SKM-1 treated with dmso at 0.1 percent for 144 hours (cell line): ENCODE measurements at regions not wholly inside any gene's neighbourhood (a gene's known extent, or its start where the extent isn't known, plus 50 kb on each side); places are given as distances from the start of the nearest gene placed in this dataset.
"Not testable (repeated sequence)": the region's sequence is repeated elsewhere in the genome, so short reads cannot be mapped to it uniquely, and the experiment has no call there.

Experiments
- DNase-seq: peaks from one replicate; lab custom pipeline; 2025; ENCODE audit not compliant: unreplicated experiment; lab: John Stamatoyannopoulos, UW

DNA sequence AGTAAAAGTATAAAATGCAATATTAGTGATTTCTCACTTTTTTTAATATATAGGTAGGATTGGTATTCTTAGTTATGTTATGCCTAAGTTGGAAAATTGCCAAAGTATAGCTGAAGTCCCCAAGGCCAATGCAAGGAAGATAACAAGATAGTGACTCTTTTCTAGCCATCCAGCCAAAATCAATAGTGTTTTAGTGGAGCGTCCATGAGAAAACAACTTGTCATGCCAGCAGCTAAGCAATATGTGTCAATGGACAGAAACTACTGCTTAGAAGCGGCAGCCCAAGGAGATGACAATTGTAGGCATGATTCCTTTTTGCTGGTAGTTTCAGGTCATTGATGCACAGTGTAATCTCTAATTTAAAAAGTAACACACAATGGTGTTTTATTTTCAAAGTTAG is 1444.6 kb downstream of the SUCLG1 start:
- DNase-seq, result no peak

DNA sequence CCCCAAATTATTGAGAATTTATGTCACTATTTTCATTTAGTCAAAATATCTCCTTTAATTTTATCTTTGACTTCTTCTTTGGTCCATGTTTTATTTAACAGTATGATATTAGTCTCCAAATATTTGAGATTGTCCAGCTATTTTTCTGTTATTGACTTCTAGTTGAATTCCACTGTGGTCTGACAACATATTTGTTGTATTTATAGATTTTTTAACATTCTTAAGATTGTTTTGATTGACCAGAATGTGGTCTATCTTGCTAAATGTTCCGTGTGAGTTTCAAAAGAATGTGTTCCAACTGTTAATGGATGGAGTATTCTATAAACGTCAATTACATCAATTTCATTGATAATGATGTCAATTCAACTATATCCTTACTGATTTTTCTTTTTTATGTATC is 1452.1 kb downstream of the SUCLG1 start:
- DNase-seq, result no peak

DNA sequence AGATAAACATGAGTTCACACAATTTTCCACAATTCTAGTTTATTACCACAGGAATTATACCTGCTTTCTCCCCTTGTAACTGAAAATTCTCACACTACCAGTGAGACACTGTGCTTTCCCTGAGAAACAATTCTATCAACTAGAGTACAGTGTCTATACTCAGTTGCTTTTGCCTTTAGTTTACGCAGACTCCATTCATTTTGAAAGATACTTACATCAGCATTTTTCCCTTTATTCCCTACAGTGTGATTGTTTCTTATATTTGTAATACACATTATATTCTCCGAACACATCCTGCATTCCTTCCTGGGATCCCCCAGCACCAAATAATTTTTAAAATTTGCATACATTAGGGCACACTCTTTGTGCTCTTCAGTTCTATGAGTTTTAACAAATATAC is 1455.5 kb downstream of the SUCLG1 start:
- no peak for DNase-seq

- DNase-seq, result no peak
These were observed 1456.4 kb downstream of the SUCLG1 start for GRCh38 chr2:83002706-83003105.

GRCh38 chr2:82998781-82999180 is 1460.3 kb downstream of the SUCLG1 start:
- DNase-seq, result peak; percentile 100

DNA sequence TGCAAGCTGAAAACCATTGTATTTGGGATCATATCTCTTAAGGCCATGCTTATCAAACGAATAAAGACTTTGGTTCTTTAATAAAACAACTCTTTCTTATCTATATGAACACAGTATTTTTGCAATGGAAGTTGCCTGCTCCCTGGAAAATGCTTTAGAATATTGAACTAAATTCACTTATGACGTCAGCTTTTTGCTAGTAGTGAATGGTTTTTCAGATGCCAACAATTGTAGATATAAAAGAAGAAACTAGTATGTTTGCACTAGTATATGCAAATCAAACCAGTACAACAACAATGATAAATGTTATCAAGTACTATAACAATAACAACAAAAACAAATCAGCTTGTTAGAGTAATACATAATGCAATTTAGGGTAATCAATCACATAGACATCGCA is 1462.9 kb downstream of the SUCLG1 start:
- DNase-seq, result no peak

DNA sequence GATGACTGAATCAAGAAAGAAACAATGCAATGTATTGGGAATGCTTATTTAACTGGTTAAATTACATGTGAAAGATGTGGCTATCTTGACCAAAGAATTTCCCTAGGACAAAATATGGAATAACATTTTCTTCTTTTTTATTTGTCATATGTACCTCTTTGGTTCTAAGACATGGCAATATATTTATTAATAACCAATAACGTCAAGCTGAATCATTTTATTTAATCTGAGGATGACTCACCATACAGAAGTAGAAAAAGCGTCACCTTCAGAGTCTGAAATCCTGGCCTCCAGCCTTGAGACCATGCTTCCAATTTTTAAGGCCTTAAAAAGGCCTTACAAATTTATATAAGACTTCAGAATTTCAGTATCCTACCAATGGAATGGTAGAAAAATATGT is 1464.9 kb downstream of the SUCLG1 start:
- no peak for DNase-seq

DNA sequence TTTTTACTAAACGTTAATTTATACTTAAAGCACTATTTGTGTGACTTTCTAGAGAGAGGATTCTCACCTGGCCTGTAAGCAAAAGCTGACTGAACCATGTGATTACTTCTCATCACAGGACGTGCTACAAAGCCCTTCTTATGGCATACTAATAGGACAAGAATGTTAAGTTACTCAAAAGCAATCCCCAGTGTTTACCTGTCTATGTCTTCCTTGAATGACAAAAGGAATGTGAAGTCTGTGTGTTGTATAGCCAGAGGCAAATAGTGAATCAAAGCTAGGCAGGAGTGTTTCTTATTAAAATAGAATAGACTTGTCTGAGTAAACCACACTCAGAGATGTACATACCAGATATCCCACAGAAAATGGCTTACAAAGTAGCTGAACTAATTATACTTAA is 1465.5 kb downstream of the SUCLG1 start:
- DNase-seq, result no peak

DNA sequence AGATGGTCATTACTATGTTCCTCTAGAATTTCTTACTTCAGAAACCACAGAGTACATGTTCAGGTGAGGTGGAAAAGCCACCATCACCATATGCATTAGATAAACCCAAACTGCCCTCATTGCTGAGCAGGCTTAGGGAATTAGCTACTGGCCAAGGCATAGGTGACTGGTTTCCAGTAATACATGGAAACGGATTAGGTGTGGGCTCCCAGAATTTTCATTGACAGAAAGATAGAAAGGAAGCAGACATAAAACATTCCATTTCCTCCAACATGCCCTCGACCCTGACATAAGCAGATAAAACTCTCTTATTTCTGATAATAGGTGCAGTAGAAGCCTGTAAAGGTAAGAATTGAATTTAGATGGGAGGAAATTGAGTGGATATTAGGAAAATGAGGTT is 1466.1 kb downstream of the SUCLG1 start:
- DNase-seq, result no peak

- DNase-seq, result not testable (repeated sequence)
These were observed 1471.4 kb downstream of the SUCLG1 start for GRCh38 chr2:82987706-82988105.

DNA sequence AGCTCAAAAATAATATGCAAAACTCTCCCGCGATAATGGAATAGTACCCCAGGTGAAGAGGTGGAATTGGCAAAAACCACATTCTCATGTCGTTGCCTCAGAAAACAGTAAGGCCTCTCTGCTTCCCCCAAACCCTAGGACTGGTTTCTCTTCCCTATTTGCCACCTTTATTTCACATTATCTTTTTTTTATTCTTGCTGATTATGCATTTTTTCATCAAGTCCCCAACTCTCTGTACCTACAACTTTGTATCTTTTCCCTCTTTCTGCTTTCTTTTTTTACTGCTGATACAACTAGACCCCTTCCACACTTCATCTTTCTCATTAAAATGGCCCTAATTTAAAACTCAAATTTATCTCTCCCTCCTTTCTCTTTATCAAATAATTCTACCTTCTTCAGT is 1472.2 kb downstream of the SUCLG1 start:
- no peak for DNase-seq

DNA sequence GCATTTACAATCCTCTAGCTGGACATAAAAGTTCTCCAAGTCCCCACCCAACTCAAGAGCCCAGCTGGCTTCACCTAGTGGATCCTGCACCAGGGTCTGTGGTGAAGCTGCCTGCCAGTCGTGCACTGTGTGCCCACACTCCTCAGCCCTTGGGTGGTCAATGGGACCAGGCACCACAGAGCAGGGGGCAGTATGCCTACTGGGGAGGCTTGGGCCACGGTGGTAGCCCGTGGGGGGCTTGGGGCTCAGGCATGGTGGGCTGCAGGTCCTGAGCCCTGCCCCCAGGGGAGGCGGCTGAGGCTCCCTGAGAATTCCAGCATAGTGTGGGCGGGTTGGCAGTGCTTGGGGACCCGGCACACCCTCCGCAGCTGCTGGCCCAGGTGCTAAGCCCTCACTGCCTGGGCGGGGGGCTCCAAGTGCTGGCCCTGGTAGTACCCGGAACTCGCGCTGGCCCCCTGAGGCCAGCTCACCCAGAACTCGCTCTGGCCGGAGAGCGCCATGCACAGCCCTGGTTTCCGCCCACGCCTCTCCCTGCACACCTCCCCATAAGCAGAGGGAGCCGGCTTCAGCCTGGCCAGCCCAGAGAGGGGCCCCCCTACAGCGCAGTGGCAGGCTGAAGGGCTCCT is 1473.4 kb downstream of the SUCLG1 start:
- no peak for DNase-seq

GRCh38 chr2:82968358-82968757 is 1490.7 kb downstream of the SUCLG1 start:
- DNase-seq, result no peak

DNA sequence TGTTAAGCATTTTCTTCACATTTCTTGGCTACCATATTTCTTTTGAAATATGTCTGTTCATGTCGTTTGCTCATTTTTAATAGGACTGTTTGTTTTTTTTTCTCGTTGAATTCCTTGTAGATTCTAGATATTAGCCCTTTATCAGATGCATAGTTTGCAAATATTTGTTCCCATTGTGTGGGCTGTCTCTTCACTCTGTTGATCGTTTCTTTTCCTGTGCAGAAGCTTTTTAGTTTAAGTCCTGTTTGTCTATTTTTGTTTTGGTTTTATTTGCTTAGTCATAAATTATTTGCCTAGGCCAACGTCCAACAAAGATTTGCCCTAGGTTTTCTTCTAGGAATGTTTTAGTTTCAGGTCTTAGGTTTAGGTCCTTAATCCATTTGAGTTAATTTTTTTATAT is 1494.7 kb downstream of the SUCLG1 start:
- no peak for DNase-seq

DNA sequence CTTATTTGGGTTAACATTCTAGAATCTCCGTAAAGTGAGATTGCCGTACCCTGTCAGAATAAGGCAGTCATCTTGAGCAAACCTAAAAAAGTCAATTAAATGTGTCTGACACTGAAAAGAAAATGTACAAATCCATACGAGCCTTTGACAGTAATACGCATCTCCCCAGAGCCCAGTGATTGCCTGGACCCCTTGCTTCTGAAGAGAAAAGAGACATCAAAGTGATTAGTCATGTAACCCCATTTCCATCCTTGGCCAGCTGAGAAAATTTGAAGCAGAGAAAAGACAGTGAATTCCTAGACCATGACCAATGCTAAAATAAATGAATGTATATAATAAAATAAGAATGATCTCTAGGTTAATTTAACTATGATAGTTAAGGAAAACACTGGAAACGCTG is 1499.4 kb downstream of the SUCLG1 start:
- DNase-seq, result no peak

GRCh38 chr2:82954868-82955267 is 1504.2 kb downstream of the SUCLG1 start:
- DNase-seq, result no peak

GRCh38 chr2:82939211-82939610 is 1519.9 kb downstream of the SUCLG1 start:
- DNase-seq, result no peak

GRCh38 chr2:82938321-82938845 is 1520.7 kb downstream of the SUCLG1 start:
- not testable (repeated sequence) for DNase-seq

DNA sequence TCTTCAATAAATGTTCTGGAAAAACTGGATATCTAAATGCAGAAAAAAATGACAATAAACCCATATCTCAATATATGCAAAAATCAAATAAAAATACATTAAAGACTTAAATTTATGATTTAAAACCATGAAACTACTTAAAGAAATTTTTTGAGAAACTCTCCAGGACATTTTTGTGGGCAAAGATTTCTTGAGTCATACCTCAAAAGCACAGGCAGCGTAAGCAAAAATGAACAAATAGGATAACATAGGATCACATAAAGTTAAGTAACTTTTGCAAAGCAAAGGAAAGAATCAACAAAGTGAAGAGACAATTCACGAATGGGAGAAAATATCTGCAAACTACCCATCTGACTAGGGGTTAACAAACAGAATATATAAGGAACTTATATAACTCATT is 1545.5 kb downstream of the SUCLG1 start:
- no peak for DNase-seq

GRCh38 chr2:82896117-82896516 is 1563.0 kb downstream of the SUCLG1 start:
- DNase-seq, result no peak

DNA sequence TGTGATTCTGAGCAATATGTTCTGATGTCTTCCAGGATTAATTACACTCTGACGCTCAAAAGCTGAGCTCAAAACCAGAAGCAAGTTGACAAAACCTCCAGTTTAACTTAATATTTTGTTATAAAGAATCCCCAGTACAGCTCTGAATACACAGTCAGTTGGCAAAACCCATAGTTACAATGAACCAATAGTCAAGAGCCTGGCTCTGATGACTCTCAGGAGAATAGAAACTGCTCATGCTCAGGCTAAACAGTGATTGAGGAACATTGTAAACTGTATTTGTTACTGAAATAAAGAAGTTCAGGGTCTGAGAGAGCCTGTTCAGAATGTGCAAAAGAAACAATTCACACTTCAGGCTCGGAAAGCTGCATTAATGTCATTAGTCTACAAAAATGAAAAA is 1565.9 kb downstream of the SUCLG1 start:
- DNase-seq, result no peak

DNA sequence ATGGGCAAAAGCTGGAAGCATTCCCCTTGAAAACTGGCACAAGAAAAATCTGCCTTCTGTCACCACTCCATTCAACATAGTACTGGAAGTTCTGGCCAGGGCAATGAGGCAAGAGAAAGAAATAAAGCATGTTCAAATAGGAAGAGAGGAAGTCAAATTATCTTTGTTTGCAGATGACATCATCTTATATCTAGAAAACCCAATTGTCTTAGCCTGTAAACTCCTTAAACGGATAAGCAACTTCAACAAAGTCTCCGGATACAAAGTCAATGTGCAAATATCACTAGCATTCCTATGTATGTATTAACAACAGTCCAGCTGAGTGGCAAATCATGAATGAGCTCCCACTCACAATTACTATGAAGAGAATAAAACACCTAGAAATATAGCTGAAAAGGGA is 1579.3 kb downstream of the SUCLG1 start:
- no peak for DNase-seq

GRCh38 chr2:82875858-82876257 is 1583.2 kb downstream of the SUCLG1 start:
- DNase-seq, result no peak
